ENCODE measurements at regions not wholly inside any gene's neighbourhood (a gene's known extent, or its start where the extent isn't known, plus 50 kb on each side); places are given as distances from the start of the nearest gene placed in this dataset.

GRCh38 chr4:17275836-17276235 is 236.1 kb downstream of the QDPR start:
- no peak overlapping the region for H3K4me3 ChIP-seq (ENCODE audit: low read depth, low read length)
- TF ChIP-seq POLR2A (IDR thresholded peaks at IDR 0.05; ENCODE audit: extremely low read depth, insufficient read length) (no peak), MAX (IDR thresholded peaks at IDR 0.05; ENCODE audit: low read depth, low read length) (no peak), MYC (IDR thresholded peaks at IDR 0.05; ENCODE audit: low read depth, low read length) (no peak), CTCF (IDR thresholded peaks at IDR 0.05; ENCODE audit: low read depth, low read length) (no peak)
- no peak for DNase-seq (ENCODE audit: low read depth)

GRCh38 chr4:17273047-17273446 is 238.8 kb downstream of the QDPR start:
- H3K4me3 ChIP-seq (ENCODE audit: low read depth, low read length) = no peak overlapping the region
- TF ChIP-seq MAX (IDR thresholded peaks at IDR 0.05; ENCODE audit: low read depth, low read length) = no peak
- TF ChIP-seq POLR2A (IDR thresholded peaks at IDR 0.05; ENCODE audit: extremely low read depth, insufficient read length) = no peak
- no peak for TF ChIP-seq CTCF (IDR thresholded peaks at IDR 0.05; ENCODE audit: low read depth, low read length)
- TF ChIP-seq MYC (IDR thresholded peaks at IDR 0.05; ENCODE audit: low read depth, low read length) = no peak

GRCh38 chr4:17272154-17272553 is 239.7 kb downstream of the QDPR start:
- TF ChIP-seq MYC (IDR thresholded peaks at IDR 0.05; ENCODE audit: low read depth, low read length) = no peak
- TF ChIP-seq CTCF (IDR thresholded peaks at IDR 0.05; ENCODE audit: low read depth, low read length) = no peak
- TF ChIP-seq MAX (IDR thresholded peaks at IDR 0.05; ENCODE audit: low read depth, low read length) = no peak
- TF ChIP-seq POLR2A (IDR thresholded peaks at IDR 0.05; ENCODE audit: extremely low read depth, insufficient read length) = no peak
- no peak for DNase-seq (ENCODE audit: low read depth)
- H3K4me3 ChIP-seq (ENCODE audit: low read depth, low read length) = no peak overlapping the region

More at GRCh38 chr4:17273047-17273446, 238.8 kb downstream of the QDPR start:
- no peak for DNase-seq (ENCODE audit: low read depth)

- no peak for DNase-seq (ENCODE audit: low read depth)
- no peak overlapping the region for H3K4me3 ChIP-seq (ENCODE audit: low read depth, low read length)
- TF ChIP-seq MAX (IDR thresholded peaks at IDR 0.05; ENCODE audit: low read depth, low read length) (no peak), MYC (IDR thresholded peaks at IDR 0.05; ENCODE audit: low read depth, low read length) (no peak), CTCF (IDR thresholded peaks at IDR 0.05; ENCODE audit: low read depth, low read length) (no peak), POLR2A (IDR thresholded peaks at IDR 0.05; ENCODE audit: extremely low read depth, insufficient read length) (no peak)
These were observed 246.2 kb downstream of the QDPR start for GRCh38 chr4:17265653-17266052.

GRCh38 chr4:17265139-17265538 is 246.8 kb downstream of the QDPR start:
- TF ChIP-seq MYC (IDR thresholded peaks at IDR 0.05; ENCODE audit: low read depth, low read length) (no peak), CTCF (IDR thresholded peaks at IDR 0.05; ENCODE audit: low read depth, low read length) (no peak), MAX (IDR thresholded peaks at IDR 0.05; ENCODE audit: low read depth, low read length) (no peak), POLR2A (IDR thresholded peaks at IDR 0.05; ENCODE audit: extremely low read depth, insufficient read length) (no peak)
- H3K4me3 ChIP-seq (ENCODE audit: low read depth, low read length) = no peak overlapping the region
- DNase-seq (ENCODE audit: low read depth) = no peak
